HG03045 (cell line): ENCODE measurements at regions not wholly inside any gene's neighbourhood (a gene's known extent, or its start where the extent isn't known, plus 50 kb on each side); places are given as distances from the start of the nearest gene placed in this dataset.

Experiments used
- ATAC-seq: cut with Tn5 transposase; IDR thresholded peaks from one replicate; pipeline ENCODE4 v1.9.1; 2021; ENCODE audit warnings: mild to moderate bottlenecking, moderate library complexity; ENCODE audit not compliant: unreplicated experiment

- no peak for ATAC-seq
Observed at GRCh38 chr18:45518311-45519155, 96.7 kb upstream of the SLC14A2 start.

DNA sequence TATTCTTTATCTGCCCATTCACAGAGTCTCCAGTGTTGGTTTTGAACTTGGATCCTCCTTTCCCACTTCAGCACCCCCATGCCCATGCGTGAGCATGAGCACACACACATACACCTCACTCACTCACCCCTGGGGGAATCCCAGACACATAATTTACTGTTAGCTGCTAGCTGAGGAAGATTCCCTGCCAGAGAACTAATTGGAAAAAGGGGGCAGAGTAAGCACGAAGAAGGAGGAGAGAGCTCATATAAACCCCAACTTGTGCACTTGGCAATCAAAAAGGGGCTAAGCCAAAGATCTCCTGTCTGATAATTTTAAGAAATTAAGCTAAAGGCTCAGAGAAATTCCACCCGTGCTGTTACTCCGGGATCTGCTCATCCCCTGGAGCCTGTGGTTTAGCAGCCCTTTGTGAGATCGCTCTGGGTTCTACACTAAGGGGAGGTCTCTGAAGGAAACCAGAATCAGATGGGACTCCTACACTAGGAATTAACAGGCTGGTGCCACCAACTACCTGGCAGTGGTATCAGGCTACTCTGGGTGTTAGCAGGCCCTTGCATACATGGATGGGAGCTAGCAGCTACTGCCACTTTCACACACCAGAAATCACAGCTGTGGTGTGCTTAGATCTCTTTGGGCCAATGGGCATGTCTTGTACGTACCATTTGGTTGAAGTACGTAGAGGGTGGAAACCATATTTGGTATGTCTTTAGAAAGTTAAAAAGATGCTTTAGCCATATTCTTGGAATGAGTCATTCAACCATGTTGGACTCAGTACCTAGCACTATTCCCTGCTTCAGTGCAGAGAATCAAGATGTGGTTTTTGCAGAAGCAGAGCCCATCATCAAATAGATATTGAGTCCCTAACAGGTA lies 95.6 kb upstream of the SLC14A2 start:
- ATAC-seq = no peak

GRCh38 chr18:45521136-45521535 lies 94.1 kb upstream of the SLC14A2 start:
- ATAC-seq = no peak

DNA sequence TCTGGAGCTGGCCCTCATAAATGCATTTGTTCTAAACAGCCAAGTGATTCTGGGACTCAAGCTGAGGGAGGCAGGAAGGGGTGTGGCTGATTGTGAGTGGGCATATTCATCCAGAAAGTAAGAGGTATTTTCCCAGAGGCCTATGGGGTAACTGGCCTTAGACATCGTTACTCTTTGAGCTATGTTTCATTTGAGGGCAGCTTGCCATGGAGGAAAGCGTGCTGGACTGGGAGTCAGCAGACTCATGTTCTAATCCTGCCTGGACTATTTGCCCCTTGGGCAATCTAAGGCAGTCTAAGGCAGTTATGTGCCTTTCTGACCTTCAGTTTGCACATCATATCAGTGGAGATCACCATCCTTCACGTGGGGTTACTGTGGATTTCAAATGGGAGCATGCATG lies 93.5 kb upstream of the SLC14A2 start:
- no peak for ATAC-seq

DNA sequence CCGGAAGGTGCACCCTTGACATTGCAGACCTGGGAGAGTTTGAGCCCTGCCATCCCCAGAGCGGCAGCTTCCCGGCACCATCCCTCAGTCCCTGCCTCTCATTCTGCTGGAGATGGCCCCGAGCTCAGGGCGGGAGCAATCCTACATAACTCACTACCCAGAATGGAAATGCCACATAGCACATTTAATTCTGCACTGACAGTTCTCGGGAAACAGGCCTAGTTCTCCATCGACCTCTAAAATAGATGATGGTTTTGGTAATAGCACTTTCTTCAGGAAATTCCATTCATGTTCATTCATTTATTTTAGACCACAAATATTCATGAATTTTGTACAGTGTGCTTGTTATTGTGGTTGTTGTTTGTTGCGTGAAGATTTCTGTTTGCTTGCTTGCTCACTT lies 92.9 kb upstream of the SLC14A2 start:
- ATAC-seq = no peak

DNA sequence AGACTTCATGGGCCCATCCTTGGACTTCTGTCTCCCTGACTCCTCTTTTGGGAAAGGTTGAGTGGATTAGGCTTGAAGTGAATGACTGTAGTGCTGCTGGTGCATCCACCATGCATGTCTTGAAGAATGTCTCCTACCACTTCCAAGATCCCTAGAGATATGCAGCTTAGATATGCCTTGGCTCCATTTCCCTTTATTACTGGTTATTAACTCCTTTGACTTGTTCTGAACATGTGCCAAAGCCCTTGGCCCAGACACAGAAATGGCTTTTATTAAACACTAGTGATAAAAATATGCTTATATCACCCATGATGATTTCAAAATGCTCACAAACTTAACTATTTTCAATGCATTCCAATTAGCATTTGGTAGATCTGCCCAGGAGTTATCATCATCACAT lies 90.0 kb upstream of the SLC14A2 start:
- no peak for ATAC-seq

DNA sequence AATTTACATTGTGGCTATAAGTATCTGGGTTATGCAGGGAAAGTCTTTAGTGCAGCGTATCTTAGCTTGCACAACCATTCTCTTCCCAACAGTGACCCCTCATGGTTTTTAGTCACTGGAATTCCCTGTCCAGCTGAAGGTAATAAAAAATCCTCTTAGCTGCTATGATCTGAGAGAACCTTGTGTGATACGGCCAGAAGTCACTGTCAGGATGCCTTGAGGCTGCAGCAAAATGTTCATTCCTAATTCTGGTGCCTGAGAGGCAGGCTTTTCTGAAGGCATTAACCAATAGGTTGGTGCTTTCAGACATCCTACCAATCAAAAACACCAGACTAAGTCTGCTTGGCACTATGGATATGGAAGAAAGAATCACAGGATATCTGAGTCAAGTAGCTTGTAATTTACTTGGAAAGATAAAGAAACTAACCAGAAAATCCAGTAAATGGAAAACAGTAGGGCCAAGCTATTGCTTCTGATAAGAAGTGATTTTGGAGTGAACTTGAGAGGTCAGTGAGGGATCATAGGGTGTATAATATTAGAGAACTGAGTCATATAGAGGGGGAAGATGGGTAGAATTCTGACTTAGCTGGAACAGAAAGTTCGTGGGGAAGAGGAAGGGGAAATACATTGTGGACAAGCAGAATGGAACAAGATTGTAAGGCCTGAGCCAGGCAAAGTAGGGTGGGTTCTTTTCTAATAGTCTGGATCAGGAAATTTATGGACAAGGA lies 89.0 kb upstream of the SLC14A2 start:
- no peak for ATAC-seq

DNA sequence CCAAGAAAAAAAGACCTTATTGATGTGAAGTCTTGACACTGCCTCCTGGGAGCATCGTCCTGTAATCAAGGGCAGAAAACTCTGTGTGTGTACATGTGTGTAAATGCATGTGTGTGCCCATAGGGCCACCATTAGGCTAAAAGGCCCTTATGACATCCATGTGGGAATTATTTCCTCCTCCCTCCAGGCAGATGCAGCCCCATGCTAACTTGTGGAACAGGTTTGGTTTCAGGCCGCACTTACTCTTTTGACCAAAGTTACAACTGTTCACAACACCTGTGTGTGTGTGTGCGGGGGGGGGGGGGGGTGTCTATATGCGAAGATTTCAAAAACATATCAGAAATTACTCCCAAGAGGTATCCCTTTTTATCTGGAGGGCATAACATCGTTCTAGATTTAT lies 87.4 kb upstream of the SLC14A2 start:
- no peak for ATAC-seq

GRCh38 chr18:45528712-45529336 lies 86.5 kb upstream of the SLC14A2 start:
- no peak for ATAC-seq

- ATAC-seq = no peak
Observed at GRCh38 chr18:45538444-45538843, 76.8 kb upstream of the SLC14A2 start.

DNA sequence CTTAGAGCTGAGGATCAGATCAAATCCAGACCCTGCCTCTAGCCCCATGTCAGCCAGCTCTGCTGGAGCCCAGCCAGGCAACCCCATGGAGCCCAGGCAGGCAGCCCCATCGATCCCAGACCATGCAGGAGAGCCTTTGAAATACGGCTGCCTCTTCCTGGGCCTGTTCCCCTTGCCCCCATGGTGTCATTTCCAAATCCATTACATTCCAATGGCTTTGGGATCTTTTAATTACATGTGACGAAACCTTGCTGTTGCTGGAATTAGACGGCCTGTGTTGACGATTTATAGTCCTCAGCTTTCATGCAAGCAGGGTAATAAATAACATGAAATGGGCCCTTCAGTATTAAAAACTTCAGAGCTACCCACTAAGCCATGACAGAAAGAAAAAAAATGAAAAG lies 75.8 kb upstream of the SLC14A2 start:
- no peak for ATAC-seq

DNA sequence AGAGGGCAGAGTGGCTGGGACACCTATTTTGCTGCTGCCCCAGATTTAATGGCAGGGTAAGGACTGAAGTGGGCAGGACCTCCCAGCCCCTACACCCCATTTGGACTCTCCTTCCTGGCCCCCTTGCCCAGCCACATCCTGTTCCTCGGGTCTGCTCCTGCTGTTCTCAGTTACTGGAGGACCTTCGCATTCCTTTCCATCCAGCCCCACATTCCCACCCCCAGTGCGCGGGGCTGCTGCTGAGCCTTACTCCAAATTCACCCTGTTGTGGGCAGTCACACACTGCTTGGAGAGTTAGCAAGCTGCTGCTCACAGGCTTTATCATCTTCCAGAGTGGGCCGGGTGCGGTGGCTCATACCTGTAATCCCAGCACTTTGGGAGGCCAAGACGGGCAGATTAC lies 75.2 kb upstream of the SLC14A2 start:
- no peak for ATAC-seq

DNA sequence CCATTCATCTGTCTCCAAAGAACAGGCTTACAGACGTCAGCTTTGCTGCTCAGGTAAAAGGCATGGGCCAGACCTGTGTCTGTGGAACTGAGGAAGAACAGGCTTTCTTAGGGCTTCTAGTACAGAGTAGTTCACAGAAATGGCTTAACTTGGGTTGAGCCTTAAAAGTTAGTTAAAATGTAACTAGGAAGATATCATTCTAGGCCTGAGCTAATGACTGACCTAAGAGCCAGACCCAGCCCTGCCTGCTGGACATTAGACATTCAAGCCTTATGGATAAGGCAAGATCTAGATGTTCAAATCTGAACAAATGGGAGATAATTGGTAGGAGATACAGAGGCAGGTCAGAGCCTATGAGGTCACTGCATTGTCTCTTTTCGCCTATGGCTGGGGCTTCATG lies 73.9 kb upstream of the SLC14A2 start:
- ATAC-seq = no peak

- no peak for ATAC-seq
Observed at GRCh38 chr18:45542043-45542442, 73.2 kb upstream of the SLC14A2 start.

- no peak for ATAC-seq
Observed at GRCh38 chr18:45547910-45548309, 67.4 kb upstream of the SLC14A2 start.

DNA sequence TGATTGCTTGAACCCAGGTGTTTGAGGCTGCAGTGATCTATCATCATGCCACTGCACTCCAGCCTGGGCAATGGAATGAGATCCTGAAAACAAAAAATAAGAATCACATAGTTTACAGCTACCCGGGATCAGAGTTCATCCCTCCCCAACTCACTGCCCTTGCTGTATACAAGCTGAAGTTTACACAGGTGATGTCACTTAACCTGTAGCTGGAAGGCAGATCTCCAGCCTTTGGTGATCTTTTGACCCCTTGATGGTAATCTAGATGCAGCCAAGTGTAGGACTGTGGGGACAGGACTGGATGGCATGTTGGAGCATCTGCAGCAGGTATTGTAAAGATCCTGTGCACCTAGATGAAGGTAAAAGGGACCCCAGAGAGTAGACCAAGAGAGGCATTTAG lies 66.7 kb upstream of the SLC14A2 start:
- no peak for ATAC-seq

- no peak for ATAC-seq
Observed at GRCh38 chr18:45549290-45549689, 66.0 kb upstream of the SLC14A2 start.

DNA sequence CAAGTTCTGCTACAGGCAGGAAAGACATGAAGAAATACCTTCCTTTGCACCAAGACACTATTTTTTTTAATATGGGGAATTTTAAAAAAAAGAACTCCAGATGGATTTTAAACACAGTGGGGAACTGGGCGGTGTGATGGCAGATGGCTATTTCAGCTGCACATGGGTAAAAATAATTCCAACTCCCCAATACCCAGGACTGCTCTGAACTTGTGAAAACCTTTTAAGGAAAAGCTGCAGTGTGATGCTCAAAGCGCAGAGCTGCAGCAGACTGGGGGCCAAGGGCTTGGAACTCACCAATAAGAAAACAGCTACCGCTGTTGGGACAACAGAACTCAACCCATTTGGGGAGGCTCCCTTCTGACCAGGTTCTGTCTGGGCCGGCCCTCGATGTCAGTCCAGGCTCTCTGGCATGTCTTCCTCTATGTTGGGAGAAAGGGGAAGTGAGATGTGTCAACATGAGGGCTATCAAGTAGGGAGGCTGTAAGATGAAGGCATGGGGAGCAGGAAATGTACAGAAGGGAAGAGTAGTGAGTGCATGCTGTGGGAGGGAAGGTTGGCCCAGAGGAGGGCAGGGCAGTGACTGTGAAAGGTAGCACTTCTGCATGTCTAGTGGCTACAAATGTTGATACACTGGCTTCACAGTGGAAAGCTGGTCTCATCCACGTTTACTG lies 64.0 kb upstream of the SLC14A2 start:
- no peak for ATAC-seq

GRCh38 chr18:45553723-45554388 lies 61.4 kb upstream of the SLC14A2 start:
- no peak for ATAC-seq

- ATAC-seq = no peak
Observed at GRCh38 chr18:45554389-45554737, 60.9 kb upstream of the SLC14A2 start.
